ENCODE measurements at regions not wholly inside any gene's neighbourhood (a gene's known extent, or its start where the extent isn't known, plus 50 kb on each side); places are given as distances from the start of the nearest gene placed in this dataset.
A peak's percentile ranks its signal among the peaks of the same experiment; 100 is the strongest.

- ChIA-PET POLR2A (interaction anchor here (0.8 to 5.3 kb wide), 11 partner anchors 19 to 260 kb away, joined by 3 to 66 read pairs (median 3); partner anchors contain the start of gene MRPL44), CTCF (interaction anchor here (1.0 to 4.2 kb wide), 3 partner anchors 21 to 101 kb away, joined by 3 to 24 read pairs (median 4); no protein-coding TSS in a partner anchor)
- no peak overlapping the region for H3K4me3 Mint-ChIP-seq (ENCODE audit: unreplicated experiment)
- H3K27me3 Mint-ChIP-seq (ENCODE audit: insufficient read depth, unreplicated experiment) = no peaks in the 10 kb centered on the region
- peaks cover 9% of the 10 kb centered on the region for H3K36me3 Mint-ChIP-seq (ENCODE audit: insufficient read depth, unreplicated experiment)
- H3K4me1 Mint-ChIP-seq (ENCODE audit: insufficient read depth, unreplicated experiment) = peaks cover 43% of the 10 kb centered on the region
- intact Hi-C loops (cut with micrococcal nuclease) = no loop called here
- H3K27ac Mint-ChIP-seq (ENCODE audit: low read depth, unreplicated experiment) = peak overlapping the region; percentile 99
- peak; percentile 64 for DNase-seq (ENCODE audit: unreplicated experiment)
- BruUV-seq (replicated peaks) = no TSS peak
- H3K9me3 Mint-ChIP-seq (ENCODE audit: unreplicated experiment) = peaks cover 6% of the 10 kb centered on the region
- TF ChIP-seq CTCF (IDR thresholded peaks at IDR 0.05; ENCODE audit: unreplicated experiment) = no peak
These were observed 94.6 kb upstream of the SCG2 start for GRCh38 chr2:223696719-223697118.

GRCh38 chr2:223692191-223692947, 90.2 kb upstream of the SCG2 start:
- Mint-ChIP-seq H3K27me3 (ENCODE audit: insufficient read depth, unreplicated experiment) (no peaks in the 10 kb centered on the region), H3K36me3 (ENCODE audit: insufficient read depth, unreplicated experiment) (peaks cover 9% of the 10 kb centered on the region), H3K9me3 (ENCODE audit: unreplicated experiment) (peaks cover 6% of the 10 kb centered on the region), H3K27ac (ENCODE audit: low read depth, unreplicated experiment) (no peak overlapping the region), H3K4me3 (ENCODE audit: unreplicated experiment) (no peak overlapping the region), H3K4me1 (ENCODE audit: insufficient read depth, unreplicated experiment) (peaks cover 16% of the 10 kb centered on the region)
- ChIA-PET POLR2A (interaction anchor here (0.6 to 1.5 kb wide), 4 partner anchors 17 to 106 kb away, joined by 3 to 5 read pairs (median 4); no protein-coding TSS in a partner anchor), CTCF (interaction anchor here (0.6 to 2.8 kb wide), 19 partner anchors 12 to 711 kb away, joined by 3 to 18 read pairs (median 3); no protein-coding TSS in a partner anchor)
- intact Hi-C loops (cut with micrococcal nuclease) = loop anchor here (1.0 kb wide), 2 partner anchors 69 to 106 kb away; no protein-coding TSS in a partner anchor
- TF ChIP-seq CTCF (IDR thresholded peaks at IDR 0.05; ENCODE audit: unreplicated experiment) = peak; percentile 50
- peak; percentile 84 for DNase-seq (ENCODE audit: unreplicated experiment)
- no TSS peak for BruUV-seq (replicated peaks)

- H3K9me3 Mint-ChIP-seq (ENCODE audit: unreplicated experiment) = no peaks in the 10 kb centered on the region
- intact Hi-C loops (cut with micrococcal nuclease) = no loop called here
- no TSS peak for BruUV-seq (replicated peaks)
- POLR2A ChIA-PET = interaction anchor here (1.5 to 1.8 kb wide), 2 partner anchors 9 to 72 kb away, joined by 4 read pairs; no protein-coding TSS in a partner anchor
- TF ChIP-seq CTCF (IDR thresholded peaks at IDR 0.05; ENCODE audit: unreplicated experiment) = no peak
- no peak overlapping the region for H3K4me3 Mint-ChIP-seq (ENCODE audit: unreplicated experiment)
- CTCF ChIA-PET = interaction anchor here (0.6 to 1.8 kb wide), 7 partner anchors 9 to 305 kb away, joined by 3 to 6 read pairs (median 4); no protein-coding TSS in a partner anchor
- no peaks in the 10 kb centered on the region for H3K27me3 Mint-ChIP-seq (ENCODE audit: insufficient read depth, unreplicated experiment)
- no peak overlapping the region for H3K27ac Mint-ChIP-seq (ENCODE audit: low read depth, unreplicated experiment)
- H3K4me1 Mint-ChIP-seq (ENCODE audit: insufficient read depth, unreplicated experiment) = no peaks in the 10 kb centered on the region
- DNase-seq (ENCODE audit: unreplicated experiment) = no peak
- no peaks in the 10 kb centered on the region for H3K36me3 Mint-ChIP-seq (ENCODE audit: insufficient read depth, unreplicated experiment)
These were observed 86.1 kb upstream of the SCG2 start for GRCh38 chr2:223688094-223688835.

- no peaks in the 10 kb centered on the region for H3K9me3 Mint-ChIP-seq (ENCODE audit: unreplicated experiment)
- peak overlapping the region; percentile 16 for H3K27ac Mint-ChIP-seq (ENCODE audit: low read depth, unreplicated experiment)
- CTCF ChIA-PET = interaction anchor here (0.6 to 1.2 kb wide), 2 partner anchors 11 to 12 kb away, joined by 4 read pairs; no protein-coding TSS in a partner anchor
- POLR2A ChIA-PET = interaction anchor here (0.7 kb wide), 1 partner anchor 140 kb away, joined by 3 read pairs; no protein-coding TSS in a partner anchor
- no peaks in the 10 kb centered on the region for H3K27me3 Mint-ChIP-seq (ENCODE audit: insufficient read depth, unreplicated experiment)
- no TSS peak for BruUV-seq (replicated peaks)
- no peak for DNase-seq (ENCODE audit: unreplicated experiment)
- H3K4me3 Mint-ChIP-seq (ENCODE audit: unreplicated experiment) = no peak overlapping the region
- H3K4me1 Mint-ChIP-seq (ENCODE audit: insufficient read depth, unreplicated experiment) = no peaks in the 10 kb centered on the region
- no peaks in the 10 kb centered on the region for H3K36me3 Mint-ChIP-seq (ENCODE audit: insufficient read depth, unreplicated experiment)
- TF ChIP-seq CTCF (IDR thresholded peaks at IDR 0.05; ENCODE audit: unreplicated experiment) = no peak
- intact Hi-C loops (cut with micrococcal nuclease) = no loop called here
These were observed 79.0 kb upstream of the SCG2 start for GRCh38 chr2:223681125-223681524.
